COLO668 (cell line): ENCODE measurements at regions not wholly inside any gene's neighbourhood (a gene's known extent, or its start where the extent isn't known, plus 50 kb on each side); places are given as distances from the start of the nearest gene placed in this dataset.
"Not testable (repeated sequence)": the region's sequence is repeated elsewhere in the genome, so short reads cannot be mapped to it uniquely, and the experiment has no call there.

ENCODE experiments used
- DNase-seq: peaks from one replicate; lab custom pipeline; 2025; ENCODE audit not compliant: unreplicated experiment; lab: John Stamatoyannopoulos, UW

DNA sequence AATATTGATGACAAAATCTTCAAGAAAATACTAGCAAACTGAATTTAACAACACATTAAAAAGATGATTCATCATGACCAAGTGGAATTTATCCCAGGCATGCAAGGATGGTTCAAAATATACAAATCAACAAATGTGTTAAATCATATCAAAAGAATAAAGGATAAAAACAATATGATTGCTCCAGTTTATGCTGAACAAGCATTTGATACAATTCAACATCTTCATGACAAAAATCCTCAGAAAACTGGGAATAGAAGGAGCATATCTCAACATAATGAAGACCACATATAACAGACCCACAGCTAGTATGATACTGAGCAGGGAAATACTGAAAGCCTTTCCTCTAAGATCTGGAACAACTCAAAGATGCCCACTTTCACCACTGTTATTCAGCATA, 352.3 kb downstream of the PYDC2 start:
- no peak for DNase-seq

- no peak for DNase-seq
These were observed 387.9 kb downstream of the PYDC2 start for GRCh38 chr3:191848818-191849217.

DNA sequence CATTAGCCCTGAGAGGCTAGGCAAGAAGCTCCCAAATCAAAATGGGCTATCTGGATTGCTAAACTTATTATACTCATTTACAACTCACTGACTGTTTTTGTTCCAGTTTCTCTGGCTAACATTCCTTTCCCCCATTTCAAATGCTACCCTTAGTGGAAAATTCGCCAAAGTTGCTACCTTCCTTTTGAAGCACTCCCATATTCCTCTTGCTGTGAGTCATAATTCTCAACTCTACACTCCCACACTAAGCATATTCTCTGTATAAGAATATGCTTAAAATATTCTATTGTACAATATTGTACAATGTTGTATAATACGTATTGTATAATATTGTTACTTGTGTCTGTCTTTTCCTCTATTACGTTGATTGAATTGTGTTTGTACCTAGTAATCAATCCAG, 398.6 kb downstream of the PYDC2 start:
- no peak for DNase-seq

GRCh38 chr3:191869738-191870415, 408.9 kb downstream of the PYDC2 start:
- no peak for DNase-seq

GRCh38 chr3:191873736-191874135, 412.8 kb downstream of the PYDC2 start:
- DNase-seq = no peak

- no peak for DNase-seq
These were observed 421.3 kb downstream of the PYDC2 start for GRCh38 chr3:191882289-191882688.

- DNase-seq = no peak
These were observed 423.2 kb downstream of the PYDC2 start for GRCh38 chr3:191884132-191884531.

- no peak for DNase-seq
These were observed 428.1 kb downstream of the PYDC2 start for GRCh38 chr3:191889106-191889505.

- DNase-seq = no peak
These were observed 428.8 kb downstream of the PYDC2 start for GRCh38 chr3:191889756-191890155.

- no peak for DNase-seq
These were observed 433.4 kb downstream of the PYDC2 start for GRCh38 chr3:191894406-191894805.

- no peak for DNase-seq
These were observed 440.8 kb downstream of the PYDC2 start for GRCh38 chr3:191901741-191902140.

- DNase-seq = no peak
These were observed 451.7 kb downstream of the PYDC2 start for GRCh38 chr3:191912616-191913204.

DNA sequence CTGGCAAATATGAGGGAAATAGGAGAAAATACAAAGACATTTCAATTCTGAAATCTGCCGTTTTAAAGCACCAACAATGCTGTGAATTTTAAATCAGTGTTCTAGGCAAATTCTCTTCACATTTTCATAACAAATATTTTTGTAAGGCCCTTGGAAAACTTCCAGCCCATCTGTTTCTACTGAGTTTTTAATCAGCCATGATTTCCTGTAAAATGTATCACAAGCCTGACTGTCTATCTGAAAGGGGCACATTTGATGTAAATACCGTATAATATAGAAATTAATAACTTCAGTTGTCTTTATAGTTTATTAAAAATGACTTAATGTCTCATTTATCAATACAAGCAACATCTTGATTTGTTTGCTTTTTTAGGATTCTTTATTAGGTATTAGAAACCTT, 454.7 kb downstream of the PYDC2 start:
- no peak for DNase-seq

GRCh38 chr3:191919491-191920026, 458.6 kb downstream of the PYDC2 start:
- no peak for DNase-seq

DNA sequence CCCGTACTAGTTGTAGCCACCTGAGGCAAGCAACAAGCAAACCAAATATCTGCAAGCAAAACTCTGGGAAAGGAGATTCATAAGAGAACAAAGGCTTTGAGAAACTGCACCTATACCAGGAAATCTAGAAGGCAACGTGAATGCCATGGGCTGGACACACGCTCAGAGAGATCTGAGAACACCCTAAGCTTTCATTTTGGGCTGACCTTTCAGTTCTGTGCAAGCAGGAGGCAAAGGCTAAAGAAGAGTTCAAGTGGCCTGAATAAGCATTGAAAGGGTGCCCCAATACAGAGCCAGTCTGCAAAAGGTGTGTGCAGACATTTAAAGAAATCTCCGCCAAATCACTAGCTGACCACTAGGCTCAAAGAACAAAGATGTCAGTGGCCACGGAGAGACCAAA, 461.6 kb downstream of the PYDC2 start:
- no peak for DNase-seq

DNA sequence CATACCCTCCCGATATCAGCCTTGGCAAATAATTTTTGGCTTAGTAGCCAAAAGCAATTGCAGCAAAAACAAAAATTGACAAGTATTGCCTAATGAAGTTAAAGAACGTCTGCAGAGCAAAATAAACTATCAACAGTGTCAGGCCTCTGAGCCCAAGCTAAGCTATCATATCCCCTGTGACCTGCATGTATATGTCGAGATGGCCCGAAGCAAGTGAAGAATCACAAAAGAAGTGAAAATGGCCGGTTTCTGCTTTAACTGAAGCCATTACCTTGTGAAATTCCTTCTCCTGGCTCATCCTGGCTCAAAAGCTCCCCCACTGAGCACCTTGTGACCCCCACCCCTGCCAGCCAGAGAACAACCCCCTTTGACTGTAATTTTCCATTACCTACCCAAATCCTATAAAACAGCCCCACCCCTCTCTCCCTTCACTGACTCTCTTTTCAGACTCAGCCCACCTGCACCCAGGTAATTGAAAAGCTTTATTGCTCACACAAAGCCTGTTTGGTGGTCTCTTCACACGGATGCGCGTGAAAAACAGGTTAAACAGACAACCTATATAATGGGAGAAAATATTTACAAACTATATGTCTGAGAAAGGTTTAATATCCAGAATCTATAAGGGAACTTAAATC, 466.3 kb downstream of the PYDC2 start:
- DNase-seq = not testable (repeated sequence)

- DNase-seq = not testable (repeated sequence)
These were observed 467.0 kb downstream of the PYDC2 start for GRCh38 chr3:191927998-191928397.

GRCh38 chr3:191944835-191945234, 483.9 kb downstream of the PYDC2 start:
- no peak for DNase-seq

- no peak for DNase-seq
These were observed 491.2 kb downstream of the PYDC2 start for GRCh38 chr3:191952186-191952585.

GRCh38 chr3:191952609-191953008, 491.6 kb downstream of the PYDC2 start:
- no peak for DNase-seq

- DNase-seq = no peak
These were observed 498.2 kb downstream of the PYDC2 start for GRCh38 chr3:191958980-191959671.
